ENCODE measurements at regions not wholly inside any gene's neighbourhood (a gene's known extent, or its start where the extent isn't known, plus 50 kb on each side); places are given as distances from the start of the nearest gene placed in this dataset.

GRCh38 chr2:102078773-102079172, 63.8 kb upstream of the IL1R1 start:
- no peak for DNase-seq

- DNase-seq, result no peak
These were observed 61.9 kb upstream of the IL1R1 start for GRCh38 chr2:102080451-102081242.

- no peak for DNase-seq
These were observed 61.4 kb upstream of the IL1R1 start for GRCh38 chr2:102081243-102081522.

- DNase-seq, result no peak
These were observed 60.9 kb upstream of the IL1R1 start for GRCh38 chr2:102081606-102082005.

- DNase-seq, result peak; percentile 11
These were observed 59.8 kb upstream of the IL1R1 start for GRCh38 chr2:102082571-102083392.

GRCh38 chr2:102083393-102083703, 59.2 kb upstream of the IL1R1 start:
- DNase-seq, result no peak

GRCh38 chr2:102084651-102085050, 57.9 kb upstream of the IL1R1 start:
- DNase-seq, result no peak

- no peak for DNase-seq
These were observed 57.3 kb upstream of the IL1R1 start for GRCh38 chr2:102085238-102085637.

- no peak for DNase-seq
These were observed 56.2 kb upstream of the IL1R1 start for GRCh38 chr2:102086150-102086872.

- DNase-seq, result no peak
These were observed 51.4 kb upstream of the IL1R1 start for GRCh38 chr2:102091121-102091520.

GRCh38 chr2:102091908-102092307, 50.6 kb upstream of the IL1R1 start:
- no peak for DNase-seq

GRCh38 chr2:102092535-102092934, 50.0 kb upstream of the IL1R1 start:
- no peak for DNase-seq
